GM12891 (cell line): ENCODE measurements at regions not wholly inside any gene's neighbourhood (a gene's known extent, or its start where the extent isn't known, plus 50 kb on each side); places are given as distances from the start of the nearest gene placed in this dataset.

Experiments used
- PAX5 ChIP-seq: IDR thresholded peaks from 2 replicates; pipeline ENCODE4 v1.6.1; 2011; ENCODE audit warnings: low read length, moderate library complexity, mild to moderate bottlenecking; ENCODE audit not compliant: insufficient read depth, severe bottlenecking
- POLR2A ChIP-seq: IDR thresholded peaks from 2 replicates; pipeline ENCODE4 v1.6.1; 2011; ENCODE audit warnings: low read depth, low read length, control low read depth
- POLR2AphosphoS5 ChIP-seq: IDR thresholded peaks from 2 replicates; pipeline ENCODE4 v1.6.1; 2011; ENCODE audit warnings: low read depth, low read length, control low read depth
- POU2F2 ChIP-seq: IDR thresholded peaks from 2 replicates; pipeline ENCODE4 v1.6.1; 2011; ENCODE audit warnings: low read depth, mild to moderate bottlenecking, control low read depth, low read length, moderate library complexity
- SPI1 ChIP-seq: IDR thresholded peaks from 2 replicates; pipeline ENCODE4 v1.6.1; 2011; ENCODE audit warnings: low read depth, low read length, control low read depth
- TAF1 ChIP-seq: IDR thresholded peaks from 2 replicates; pipeline ENCODE4 v1.6.1; 2011; ENCODE audit warnings: low read depth, low read length, control low read depth

DNA sequence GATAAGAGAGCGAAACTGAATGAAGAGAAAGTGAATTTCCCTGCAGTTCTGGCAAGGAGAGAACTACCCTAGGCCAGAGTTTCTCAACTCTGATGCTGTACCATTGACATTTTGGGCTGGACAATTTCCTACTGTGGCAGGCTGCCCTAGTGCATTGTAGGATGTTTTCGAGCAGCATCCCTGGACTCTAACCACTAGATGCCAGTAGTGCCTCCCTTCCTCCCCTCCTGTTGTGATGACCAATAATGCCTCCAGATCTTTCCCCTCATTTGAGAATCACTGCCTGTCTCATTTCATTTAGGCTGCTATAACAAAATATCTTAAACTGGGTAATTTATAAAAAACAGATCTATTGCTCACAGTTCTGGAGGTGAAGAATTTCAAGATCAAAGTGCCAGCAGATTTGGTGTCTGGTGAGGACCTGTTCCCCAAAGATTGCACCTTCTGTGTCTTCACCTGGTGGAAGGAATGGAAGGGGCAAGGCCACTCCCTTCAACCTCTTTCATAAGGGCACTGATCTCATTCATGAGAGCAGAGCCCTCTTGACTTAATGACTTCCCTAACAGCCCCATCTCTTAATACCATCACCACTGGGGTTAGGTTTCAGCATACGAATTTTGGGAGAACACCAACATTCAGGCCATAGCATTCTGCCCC, 188.9 kb upstream of the MEIS2 start:
- TF ChIP-seq POLR2AphosphoS5 (no peak), POLR2A (no peak), SPI1 (no peak), TAF1 (no peak), PAX5 (no peak), POU2F2 (no peak)
